ENCODE measurements at regions not wholly inside any gene's neighbourhood (a gene's known extent, or its start where the extent isn't known, plus 50 kb on each side); places are given as distances from the start of the nearest gene placed in this dataset.
"Not testable (repeated sequence)": the region's sequence is repeated elsewhere in the genome, so short reads cannot be mapped to it uniquely, and the experiment has no call there.

DNA sequence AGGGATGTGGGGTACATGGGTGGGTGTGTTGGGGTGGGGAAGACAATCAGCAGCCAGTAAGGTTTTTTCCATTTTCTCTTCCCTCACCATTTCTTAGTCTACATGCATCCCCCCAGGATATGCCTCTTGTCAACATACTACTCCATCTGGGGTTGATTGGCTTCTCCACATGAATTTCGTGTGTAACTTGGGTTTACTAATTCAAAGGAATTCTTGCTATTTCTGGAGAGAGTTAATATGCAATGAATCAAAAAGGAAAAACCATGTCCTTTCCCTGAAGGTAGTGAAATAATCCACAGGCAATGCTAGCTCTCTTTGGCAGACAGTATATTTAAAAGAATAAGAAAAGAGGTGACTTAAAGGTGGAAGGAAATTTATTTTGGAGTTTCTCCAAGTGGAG lies 198.4 kb downstream of the EBLN2 start:
- H4K5ac ChIP-seq (ENCODE audit: insufficient read length, low read depth, low read length): no peak overlapping the region
- H2AK5ac ChIP-seq (ENCODE audit: insufficient read length, low read length): no peak overlapping the region
- H3K4ac ChIP-seq (ENCODE audit: low read depth, low read length): no peak overlapping the region
- no peak overlapping the region for H3K56ac ChIP-seq (ENCODE audit: insufficient read length, low read depth, low read length)
- no peaks in the 10 kb centered on the region for H3K23me2 ChIP-seq (ENCODE audit: insufficient read length, low read depth, low read length, poor library complexity, severe bottlenecking)
- no peak overlapping the region for H3K18ac ChIP-seq (ENCODE audit: insufficient read length, low read depth, low read length)
- no peak overlapping the region for H3T11ph ChIP-seq (ENCODE audit: low read length)
- no peak overlapping the region for H2BK120ac ChIP-seq (ENCODE audit: low read depth, low read length, poor library complexity, severe bottlenecking)
- H3K27me3 ChIP-seq (ENCODE audit: insufficient read depth, low read length): no peaks in the 10 kb centered on the region
- H3K27me3 Mint-ChIP-seq (ENCODE audit: low read depth): peaks cover 2% of the 10 kb centered on the region; the same call in 1 of the 2 replicates
- no peaks in the 10 kb centered on the region for H3K79me2 ChIP-seq (ENCODE audit: insufficient read depth, low read length)
- H2BK12ac ChIP-seq (ENCODE audit: insufficient read length, low read depth, low read length): no peak overlapping the region
- H2BK20ac ChIP-seq (ENCODE audit: low read depth, low read length, poor library complexity, severe bottlenecking): no peak overlapping the region
- H3K4me1 Mint-ChIP-seq: peaks cover 11 to 16% of the 10 kb centered on the region in 2 experiments
- H3K27ac ChIP-seq (ENCODE audit: insufficient read length, low read depth, low read length): no peak overlapping the region
- no peak overlapping the region for H2BK15ac ChIP-seq (ENCODE audit: low read depth, low read length)
- H3K4me2 ChIP-seq (ENCODE audit: insufficient read depth, insufficient read length, low read length): no peak overlapping the region
- H3K4me3 Mint-ChIP-seq: no peak overlapping the region
- no peak overlapping the region for H4K8ac ChIP-seq (replicated peaks; ENCODE audit: insufficient read length, low read depth, low read length)
- no peak for DNase-seq
- no peaks in the 10 kb centered on the region for H3K36me3 Mint-ChIP-seq (ENCODE audit: insufficient read depth in 1 of 3, low read depth in 3 of 3)
- H4K20me1 ChIP-seq (ENCODE audit: control insufficient read depth, insufficient read depth, insufficient read length): no peaks in the 10 kb centered on the region
- H3K9me3 Mint-ChIP-seq: no peaks in the 10 kb centered on the region
- H2BK5ac ChIP-seq (ENCODE audit: insufficient read length, low read length): no peak overlapping the region
- H3K9ac ChIP-seq (ENCODE audit: extremely low read depth, insufficient read length, low read length): no peak overlapping the region
- no peak overlapping the region for H4K91ac ChIP-seq (ENCODE audit: insufficient read length, low read depth, low read length)
- no peaks in the 10 kb centered on the region for H3K9me3 ChIP-seq (ENCODE audit: control insufficient read depth, low read depth, low read length)
- H2AFZ ChIP-seq (ENCODE audit: low read length): no peak overlapping the region
- no peak overlapping the region for H3K14ac ChIP-seq (ENCODE audit: insufficient read depth, low read length)
- no peak overlapping the region for H3K23ac ChIP-seq (ENCODE audit: insufficient read length, low read depth, low read length)
- no peak overlapping the region for H3K27ac Mint-ChIP-seq
- WGBS (ENCODE audit: extremely low coverage, insufficient read length, low lambda C conversion rate): no CpG with 5 or more reads among the region's 1 CpG
- no peaks in the 10 kb centered on the region for H3K4me1 ChIP-seq (ENCODE audit: insufficient read depth, low read length)
- TF ChIP-seq, protein P1, sequence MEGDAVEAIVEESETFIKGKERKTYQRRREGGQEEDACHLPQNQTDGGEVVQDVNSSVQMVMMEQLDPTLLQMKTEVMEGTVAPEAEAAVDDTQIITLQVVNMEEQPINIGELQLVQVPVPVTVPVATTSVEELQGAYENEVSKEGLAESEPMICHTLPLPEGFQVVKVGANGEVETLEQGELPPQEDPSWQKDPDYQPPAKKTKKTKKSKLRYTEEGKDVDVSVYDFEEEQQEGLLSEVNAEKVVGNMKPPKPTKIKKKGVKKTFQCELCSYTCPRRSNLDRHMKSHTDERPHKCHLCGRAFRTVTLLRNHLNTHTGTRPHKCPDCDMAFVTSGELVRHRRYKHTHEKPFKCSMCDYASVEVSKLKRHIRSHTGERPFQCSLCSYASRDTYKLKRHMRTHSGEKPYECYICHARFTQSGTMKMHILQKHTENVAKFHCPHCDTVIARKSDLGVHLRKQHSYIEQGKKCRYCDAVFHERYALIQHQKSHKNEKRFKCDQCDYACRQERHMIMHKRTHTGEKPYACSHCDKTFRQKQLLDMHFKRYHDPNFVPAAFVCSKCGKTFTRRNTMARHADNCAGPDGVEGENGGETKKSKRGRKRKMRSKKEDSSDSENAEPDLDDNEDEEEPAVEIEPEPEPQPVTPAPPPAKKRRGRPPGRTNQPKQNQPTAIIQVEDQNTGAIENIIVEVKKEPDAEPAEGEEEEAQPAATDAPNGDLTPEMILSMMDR (conservative IDR thresholded peaks at IDR 0.05): no peak
- H3K79me1 ChIP-seq (ENCODE audit: insufficient read depth, low read depth, low read length, poor library complexity, severe bottlenecking): no peaks in the 10 kb centered on the region

DNA sequence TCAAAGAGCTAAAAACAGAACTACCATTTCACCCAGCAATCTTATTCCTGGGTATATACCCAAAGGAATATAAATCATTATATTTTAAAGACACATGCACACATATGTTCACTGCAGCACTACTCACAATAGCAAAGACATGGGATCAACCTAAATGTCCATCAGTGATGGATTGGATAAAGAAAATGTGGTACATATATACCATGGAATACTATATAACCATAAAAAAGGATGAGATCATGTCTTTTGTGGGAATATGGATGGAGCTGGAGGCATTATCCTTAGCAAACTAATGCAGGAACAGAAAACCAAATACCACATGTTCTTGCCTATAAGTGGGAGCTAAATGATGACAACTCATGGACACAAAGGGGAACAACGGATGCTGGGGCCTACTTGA lies 205.1 kb downstream of the EBLN2 start:
- not testable (repeated sequence) for H3K27ac ChIP-seq (ENCODE audit: insufficient read length, low read depth, low read length); H4K20me1 ChIP-seq (ENCODE audit: control insufficient read depth, insufficient read depth, insufficient read length); H2BK12ac ChIP-seq (ENCODE audit: insufficient read length, low read depth, low read length); H3K23me2 ChIP-seq (ENCODE audit: insufficient read length, low read depth, low read length, poor library complexity, severe bottlenecking); H3K4me1 Mint-ChIP-seq; H3K27me3 Mint-ChIP-seq (ENCODE audit: low read depth); H2BK5ac ChIP-seq (ENCODE audit: insufficient read length, low read length); H2AFZ ChIP-seq (ENCODE audit: low read length); H3K36me3 Mint-ChIP-seq (ENCODE audit: insufficient read depth in 1 of 3, low read depth in 3 of 3); H3K23ac ChIP-seq (ENCODE audit: insufficient read length, low read depth, low read length); H3K79me2 ChIP-seq (ENCODE audit: insufficient read depth, low read length); H3K9ac ChIP-seq (ENCODE audit: extremely low read depth, insufficient read length, low read length); H3K4me2 ChIP-seq (ENCODE audit: insufficient read depth, insufficient read length, low read length); H2BK20ac ChIP-seq (ENCODE audit: low read depth, low read length, poor library complexity, severe bottlenecking); H3K4ac ChIP-seq (ENCODE audit: low read depth, low read length); H3K4me3 Mint-ChIP-seq; H3K27ac Mint-ChIP-seq; DNase-seq; H4K91ac ChIP-seq (ENCODE audit: insufficient read length, low read depth, low read length); H3K56ac ChIP-seq (ENCODE audit: insufficient read length, low read depth, low read length); H3K27me3 ChIP-seq (ENCODE audit: insufficient read depth, low read length); H4K8ac ChIP-seq (replicated peaks; ENCODE audit: insufficient read length, low read depth, low read length); H2BK15ac ChIP-seq (ENCODE audit: low read depth, low read length); H2BK120ac ChIP-seq (ENCODE audit: low read depth, low read length, poor library complexity, severe bottlenecking); H3T11ph ChIP-seq (ENCODE audit: low read length); H2AK5ac ChIP-seq (ENCODE audit: insufficient read length, low read length); H3K14ac ChIP-seq (ENCODE audit: insufficient read depth, low read length); H3K4me1 ChIP-seq (ENCODE audit: insufficient read depth, low read length); H4K5ac ChIP-seq (ENCODE audit: insufficient read length, low read depth, low read length); H3K18ac ChIP-seq (ENCODE audit: insufficient read length, low read depth, low read length); H3K79me1 ChIP-seq (ENCODE audit: insufficient read depth, low read depth, low read length, poor library complexity, severe bottlenecking); H3K9me3 ChIP-seq (ENCODE audit: control insufficient read depth, low read depth, low read length); H3K9me3 Mint-ChIP-seq
- no CpG with 5 or more reads among the region's 1 CpG for WGBS (ENCODE audit: extremely low coverage, insufficient read length, low lambda C conversion rate)
